ENCODE measurements at regions not wholly inside any gene's neighbourhood (a gene's known extent, or its start where the extent isn't known, plus 50 kb on each side); places are given as distances from the start of the nearest gene placed in this dataset.
A peak's percentile ranks its signal among the peaks of the same experiment; 100 is the strongest.

- H3K36me3 ChIP-seq (ENCODE audit: control insufficient read depth, insufficient read depth, low read length), result no peaks in the 10 kb centered on the region
- no peak for DNase-seq (ENCODE audit: low read depth)
- no peaks in the 10 kb centered on the region for H3K27me3 ChIP-seq (ENCODE audit: control insufficient read depth, insufficient read depth, low read length)
- ChIA-PET POLR2A (no interaction called here), CTCF (no interaction called here)
- no peak overlapping the region for H3K4me3 ChIP-seq (ENCODE audit: low read depth, low read length)
- TF ChIP-seq, protein P1, sequence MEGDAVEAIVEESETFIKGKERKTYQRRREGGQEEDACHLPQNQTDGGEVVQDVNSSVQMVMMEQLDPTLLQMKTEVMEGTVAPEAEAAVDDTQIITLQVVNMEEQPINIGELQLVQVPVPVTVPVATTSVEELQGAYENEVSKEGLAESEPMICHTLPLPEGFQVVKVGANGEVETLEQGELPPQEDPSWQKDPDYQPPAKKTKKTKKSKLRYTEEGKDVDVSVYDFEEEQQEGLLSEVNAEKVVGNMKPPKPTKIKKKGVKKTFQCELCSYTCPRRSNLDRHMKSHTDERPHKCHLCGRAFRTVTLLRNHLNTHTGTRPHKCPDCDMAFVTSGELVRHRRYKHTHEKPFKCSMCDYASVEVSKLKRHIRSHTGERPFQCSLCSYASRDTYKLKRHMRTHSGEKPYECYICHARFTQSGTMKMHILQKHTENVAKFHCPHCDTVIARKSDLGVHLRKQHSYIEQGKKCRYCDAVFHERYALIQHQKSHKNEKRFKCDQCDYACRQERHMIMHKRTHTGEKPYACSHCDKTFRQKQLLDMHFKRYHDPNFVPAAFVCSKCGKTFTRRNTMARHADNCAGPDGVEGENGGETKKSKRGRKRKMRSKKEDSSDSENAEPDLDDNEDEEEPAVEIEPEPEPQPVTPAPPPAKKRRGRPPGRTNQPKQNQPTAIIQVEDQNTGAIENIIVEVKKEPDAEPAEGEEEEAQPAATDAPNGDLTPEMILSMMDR (IDR thresholded peaks at IDR 0.05; ENCODE audit: insufficient read depth, low read depth, low read length), result no peak
Observed at GRCh38 chr3:34102288-34102687, 303.9 kb downstream of the PDCD6IP start.

DNA sequence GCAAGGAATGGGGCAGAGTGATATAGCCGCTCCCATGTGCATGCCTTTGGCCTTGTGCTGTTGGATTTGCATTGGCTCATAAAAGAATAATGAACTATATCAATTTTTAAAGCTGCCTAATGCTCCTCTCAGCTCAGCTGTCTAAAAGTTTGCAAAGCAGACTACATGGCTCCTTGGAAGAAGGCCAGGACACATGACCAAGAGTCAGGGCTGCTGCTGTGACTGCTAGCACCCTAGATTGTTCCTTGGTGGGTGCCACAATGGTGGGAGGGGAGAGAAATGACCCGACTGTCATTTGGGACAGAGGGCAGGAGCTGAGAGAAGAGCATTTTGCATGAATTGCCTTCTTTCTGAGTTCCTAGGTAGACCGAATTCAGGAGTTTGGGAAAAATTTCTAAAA lies 307.9 kb downstream of the PDCD6IP start:
- Histone ChIP-seq H3K27me3 (ENCODE audit: control insufficient read depth, insufficient read depth, low read length) (no peaks in the 10 kb centered on the region), H3K36me3 (ENCODE audit: control insufficient read depth, insufficient read depth, low read length) (no peaks in the 10 kb centered on the region), H3K4me3 (ENCODE audit: low read depth, low read length) (no peak overlapping the region)
- TF ChIP-seq, protein P1 (IDR thresholded peaks at IDR 0.05; ENCODE audit: insufficient read depth, low read depth, low read length), result no peak
- DNase-seq (ENCODE audit: low read depth), result no peak
- POLR2A ChIA-PET, result no interaction called here
- CTCF ChIA-PET, result no interaction called here

- DNase-seq (ENCODE audit: low read depth), result no peak
- Histone ChIP-seq H3K36me3 (ENCODE audit: control insufficient read depth, insufficient read depth, low read length) (no peaks in the 10 kb centered on the region), H3K4me3 (ENCODE audit: low read depth, low read length) (no peak overlapping the region), H3K27me3 (ENCODE audit: control insufficient read depth, insufficient read depth, low read length) (no peaks in the 10 kb centered on the region)
- TF ChIP-seq, protein P1 (IDR thresholded peaks at IDR 0.05; ENCODE audit: insufficient read depth, low read depth, low read length), result peak; percentile 36
- ChIA-PET CTCF (no interaction called here), POLR2A (no interaction called here)
Observed at GRCh38 chr3:34106879-34107278, 308.4 kb downstream of the PDCD6IP start.

DNA sequence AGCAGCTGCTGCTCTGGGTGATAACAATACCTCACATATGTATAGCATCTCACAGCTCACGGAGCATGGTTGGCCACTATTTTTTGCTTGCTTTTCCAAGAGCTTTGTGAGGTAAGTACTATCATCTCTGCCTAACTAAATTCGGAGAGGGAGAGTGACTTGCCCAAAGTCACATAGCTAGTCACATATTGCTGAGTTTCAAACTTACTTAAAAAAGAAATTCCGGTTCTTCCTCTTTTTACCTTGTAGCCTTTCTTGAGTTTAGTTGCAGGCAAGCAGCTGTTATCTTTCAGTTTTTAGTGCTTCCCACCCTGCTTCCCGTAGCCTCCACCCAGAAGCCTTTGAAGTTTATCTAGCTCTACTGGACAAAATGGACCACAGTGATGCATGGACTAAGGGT lies 309.2 kb downstream of the PDCD6IP start:
- POLR2A ChIA-PET, result no interaction called here
- no peak overlapping the region for H3K4me3 ChIP-seq (ENCODE audit: low read depth, low read length)
- TF ChIP-seq, protein P1 (IDR thresholded peaks at IDR 0.05; ENCODE audit: insufficient read depth, low read depth, low read length), result no peak
- no peak for DNase-seq (ENCODE audit: low read depth)
- no peaks in the 10 kb centered on the region for H3K36me3 ChIP-seq (ENCODE audit: control insufficient read depth, insufficient read depth, low read length)
- CTCF ChIA-PET, result interaction anchor here (1.4 to 1.8 kb wide), 2 partner anchors 15 to 127 kb away, joined by 3 to 4 read pairs; no protein-coding TSS in a partner anchor
- H3K27me3 ChIP-seq (ENCODE audit: control insufficient read depth, insufficient read depth, low read length), result no peaks in the 10 kb centered on the region

- no peak for DNase-seq (ENCODE audit: low read depth)
- CTCF ChIA-PET, result interaction anchor here (1.4 to 1.8 kb wide), 2 partner anchors 14 to 129 kb away, joined by 3 to 4 read pairs; no protein-coding TSS in a partner anchor
- Histone ChIP-seq H3K36me3 (ENCODE audit: control insufficient read depth, insufficient read depth, low read length) (no peaks in the 10 kb centered on the region), H3K27me3 (ENCODE audit: control insufficient read depth, insufficient read depth, low read length) (no peaks in the 10 kb centered on the region), H3K4me3 (ENCODE audit: low read depth, low read length) (no peak overlapping the region)
- POLR2A ChIA-PET, result no interaction called here
- TF ChIP-seq, protein P1 (IDR thresholded peaks at IDR 0.05; ENCODE audit: insufficient read depth, low read depth, low read length), result no peak
Observed at GRCh38 chr3:34109021-34109420, 310.6 kb downstream of the PDCD6IP start.

Measured in BJ (cell line).